Renal cortex interstitium (tissue), 11 donors: ENCODE measurements at regions not wholly inside any gene's neighbourhood (a gene's known extent, or its start where the extent isn't known, plus 50 kb on each side); places are given as distances from the start of the nearest gene placed in this dataset.
A peak's percentile ranks its signal among the peaks of the same experiment; 100 is the strongest.

Experiments used
- DNase-seq, 11 donors: peaks; one replicate each; pipeline ENCODE4 v3.0.0-alpha.2; 2013; ENCODE audit warnings: low read depth in 9 of 11, low spot score in 4 of 11; ENCODE audit errors: extremely low read depth in 1 of 11

DNA sequence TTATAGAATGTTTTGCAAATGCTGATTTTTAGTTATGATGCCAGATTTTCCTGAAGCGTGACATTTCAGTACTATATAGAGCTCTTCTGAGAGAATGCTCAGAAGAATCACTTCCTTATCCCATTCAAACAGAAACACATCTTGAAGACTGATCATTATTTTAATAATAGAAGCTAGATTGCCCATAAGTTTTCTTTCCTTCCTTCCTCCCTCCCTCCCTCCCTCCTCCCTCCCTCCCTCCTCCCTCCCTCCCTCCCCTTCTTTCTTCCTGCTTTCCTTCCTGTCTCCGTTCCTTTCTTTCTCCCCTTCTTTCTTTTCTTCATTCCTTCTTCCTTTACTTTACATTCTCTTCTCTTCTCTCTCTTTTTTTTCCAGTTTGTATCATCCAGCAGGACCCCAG lies 767.4 kb downstream of the IRX1 start:
- no peak for DNase-seq

- no peak for DNase-seq
Measured at GRCh38 chr5:4366628-4367027, 771.0 kb downstream of the IRX1 start.

DNA sequence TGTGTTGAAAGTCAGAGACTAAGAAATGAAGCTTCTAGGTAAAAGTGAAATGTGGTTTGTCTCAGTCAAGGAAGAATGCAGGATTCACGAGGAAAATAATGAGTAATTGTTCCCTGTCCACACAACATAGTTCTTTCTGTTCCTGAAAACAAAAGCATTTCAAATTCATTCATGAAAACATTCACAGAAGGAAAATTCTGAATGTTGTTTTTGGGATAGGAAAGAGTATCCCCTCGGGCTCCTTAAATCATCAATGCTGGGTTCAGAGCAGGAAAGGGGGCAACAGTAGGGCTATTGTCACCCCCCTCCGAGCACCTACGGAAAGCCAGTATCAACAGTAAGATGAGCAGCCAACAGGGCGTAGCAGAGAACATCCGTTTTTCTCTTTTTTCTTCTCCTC lies 769.9 kb upstream of the ADAMTS16 start:
- DNase-seq = no peak

DNA sequence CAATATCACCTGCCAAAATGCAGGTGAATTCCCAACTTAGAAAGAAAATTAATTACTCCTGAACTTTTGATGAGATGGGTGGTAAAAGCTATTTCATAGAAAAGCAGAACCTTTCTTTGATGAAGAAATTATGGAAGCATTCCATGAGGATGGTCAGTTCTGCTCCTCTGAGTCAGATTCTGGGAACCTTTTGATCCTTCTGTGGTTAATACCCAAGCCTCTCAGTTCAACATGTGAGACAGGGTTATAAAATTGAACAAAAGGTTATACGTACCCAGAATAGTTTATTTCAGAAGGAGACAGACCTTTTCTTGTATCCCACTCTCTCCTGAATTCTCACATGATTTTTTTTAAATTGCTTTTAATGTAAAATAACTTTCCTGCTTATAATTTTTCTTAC lies 767.6 kb upstream of the ADAMTS16 start:
- no peak for DNase-seq

GRCh38 chr5:4373051-4373820 lies 766.9 kb upstream of the ADAMTS16 start:
- no peak for DNase-seq

DNA sequence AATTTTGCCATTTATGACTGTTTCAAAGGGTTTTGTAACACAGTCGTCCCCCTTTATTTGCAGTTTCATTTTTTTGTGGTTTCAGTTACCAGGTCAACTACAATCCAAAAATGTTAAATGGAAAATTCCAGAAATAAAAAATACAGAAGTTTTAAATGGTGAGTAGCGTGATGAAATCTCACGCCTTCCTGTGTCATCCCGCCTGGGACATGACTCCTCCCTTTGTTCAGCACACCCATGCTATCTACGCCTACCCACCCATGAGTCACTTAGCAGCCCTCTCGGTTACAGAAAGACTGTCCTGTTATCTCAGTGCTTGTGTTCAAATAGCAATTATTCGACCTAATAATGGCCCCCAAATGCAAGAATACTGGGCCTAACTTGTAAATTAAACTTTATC lies 765.3 kb upstream of the ADAMTS16 start:
- DNase-seq = no peak

- no peak for DNase-seq
Measured at GRCh38 chr5:4375640-4376039, 764.5 kb upstream of the ADAMTS16 start.

- peak in 8 of 11 donors; percentile 6 to 46 (median 18) for DNase-seq
Measured at GRCh38 chr5:4383102-4383501, 757.0 kb upstream of the ADAMTS16 start.

DNA sequence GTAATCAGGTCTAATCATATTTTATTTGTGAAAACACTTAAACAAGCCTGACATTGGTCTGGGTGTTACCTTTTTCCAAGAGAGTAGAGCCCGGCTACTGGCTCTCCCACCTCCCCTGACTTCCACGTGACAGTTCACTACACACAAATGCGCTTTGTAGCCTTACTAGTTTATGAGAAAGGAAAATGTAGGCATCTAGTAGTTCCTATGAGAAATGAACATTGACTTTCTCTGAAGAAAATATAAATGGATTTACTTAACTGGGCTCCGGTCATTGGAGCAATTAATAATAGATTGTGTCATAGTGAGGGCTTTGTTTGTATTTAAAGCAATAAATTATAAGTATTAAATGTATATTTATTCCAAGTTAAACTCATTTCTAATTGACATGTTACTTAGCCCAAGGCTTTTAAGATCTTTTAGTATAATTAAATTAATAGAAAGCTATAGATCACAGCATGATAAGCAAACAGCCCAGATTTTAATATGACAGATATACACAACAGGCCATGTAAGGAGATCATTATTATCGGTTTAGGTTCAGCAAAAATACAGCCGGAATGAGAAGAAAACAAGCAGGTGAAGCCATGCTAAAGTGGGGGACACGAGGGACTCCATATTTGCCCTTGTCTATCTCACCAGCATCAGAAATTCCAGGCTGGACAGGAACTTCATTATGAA lies 756.5 kb upstream of the ADAMTS16 start:
- DNase-seq = no peak

DNA sequence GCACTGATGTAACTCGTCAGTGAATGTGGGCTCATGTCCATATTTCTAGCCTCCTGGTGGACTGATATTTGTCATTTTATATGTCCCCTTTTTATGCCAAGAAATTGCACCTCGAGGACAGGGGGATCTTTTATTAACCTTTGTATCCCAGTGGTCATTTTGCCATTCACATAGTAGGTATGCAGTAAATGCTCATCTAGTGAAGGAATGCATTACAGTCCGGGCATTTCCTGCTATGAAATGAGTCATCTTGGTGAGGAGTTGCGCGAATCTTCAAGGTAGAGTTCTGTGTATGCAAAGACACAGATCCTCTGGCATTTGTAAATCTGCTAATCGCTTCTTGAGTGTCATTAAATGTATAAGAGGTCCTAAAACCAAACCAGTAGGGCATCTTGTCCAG lies 755.5 kb upstream of the ADAMTS16 start:
- no peak for DNase-seq

- no peak for DNase-seq
Measured at GRCh38 chr5:4386152-4386551, 754.0 kb upstream of the ADAMTS16 start.

DNA sequence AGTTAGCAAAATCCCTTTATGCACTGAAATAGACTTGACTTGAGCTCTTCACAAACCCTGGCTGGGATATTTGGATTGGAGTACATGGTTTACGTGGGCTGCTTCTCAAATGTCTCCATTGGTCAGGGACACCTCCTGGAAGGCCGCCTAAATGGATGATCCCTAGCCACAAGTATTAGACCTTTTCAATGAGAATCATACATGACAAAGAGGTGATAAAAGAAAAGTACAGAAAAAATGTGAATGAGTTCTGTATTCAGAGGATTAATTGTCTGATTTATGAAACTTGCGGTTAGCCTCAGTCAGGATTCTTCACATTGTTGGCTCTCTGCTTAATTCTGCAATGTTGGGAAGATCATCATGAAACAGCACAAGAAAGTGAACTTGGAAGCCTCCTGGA lies 752.8 kb upstream of the ADAMTS16 start:
- DNase-seq = no peak

DNA sequence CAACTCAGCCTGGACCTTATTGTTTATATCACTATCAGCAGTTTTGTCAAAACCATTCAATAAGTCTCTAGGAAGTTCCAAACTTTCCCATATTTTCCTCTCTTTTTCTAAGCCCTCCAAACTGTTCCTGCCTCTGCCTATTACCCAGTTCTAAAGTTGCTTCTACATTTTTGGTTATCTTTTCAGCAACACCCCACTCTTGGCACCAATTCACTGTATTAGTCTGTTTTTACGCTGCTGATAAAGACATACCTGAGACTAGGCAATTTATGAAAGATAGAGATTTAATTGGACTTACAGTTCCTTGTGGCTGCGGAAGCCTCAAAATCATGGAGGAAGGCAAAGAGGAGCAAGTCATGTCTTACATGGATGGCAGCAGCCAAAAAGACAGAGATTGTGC lies 744.4 kb upstream of the ADAMTS16 start:
- no peak for DNase-seq

- no peak for DNase-seq
Measured at GRCh38 chr5:4405614-4406219, 734.4 kb upstream of the ADAMTS16 start.

DNA sequence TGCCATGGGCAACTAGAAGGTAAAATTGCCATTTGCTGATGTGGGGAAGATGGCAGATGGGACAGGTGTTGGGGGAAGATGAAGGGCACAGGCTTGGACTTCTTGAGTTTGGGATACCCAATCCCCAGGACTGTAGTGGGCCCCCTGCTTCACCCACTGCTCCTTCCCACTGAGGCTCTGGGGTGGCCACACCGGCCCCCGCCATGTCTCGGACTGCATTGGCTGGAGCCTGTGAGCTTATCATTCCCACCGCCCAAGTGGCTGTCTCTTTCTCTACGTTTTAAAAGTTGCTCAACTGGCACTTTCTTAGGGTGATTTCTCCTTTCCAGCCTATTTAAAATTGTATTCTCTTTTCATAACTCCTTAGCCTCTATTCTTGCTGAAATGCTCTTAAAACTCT lies 730.0 kb upstream of the ADAMTS16 start:
- DNase-seq = no peak

DNA sequence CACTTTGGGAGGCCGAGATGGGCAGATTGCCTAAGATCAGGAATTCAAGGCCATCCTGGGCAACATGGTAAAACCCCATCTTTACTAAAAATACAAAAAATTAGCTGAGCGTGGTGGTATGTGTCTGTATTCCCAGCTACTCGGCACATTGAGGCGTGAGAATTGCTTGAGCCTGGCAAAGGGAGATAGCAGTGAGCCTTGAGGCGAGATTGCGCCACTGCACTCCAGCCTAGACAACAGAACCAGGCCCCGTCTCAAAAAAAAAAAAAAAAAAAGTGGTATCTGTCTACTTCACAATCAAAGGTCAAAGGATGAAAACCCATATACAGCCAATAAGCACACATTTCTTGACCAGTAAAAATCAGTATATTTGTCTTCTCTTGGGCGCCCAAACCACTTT lies 728.5 kb upstream of the ADAMTS16 start:
- no peak for DNase-seq

GRCh38 chr5:4413996-4414395 lies 726.1 kb upstream of the ADAMTS16 start:
- DNase-seq = no peak

- DNase-seq = no peak
Measured at GRCh38 chr5:4418084-4418483, 722.0 kb upstream of the ADAMTS16 start.

DNA sequence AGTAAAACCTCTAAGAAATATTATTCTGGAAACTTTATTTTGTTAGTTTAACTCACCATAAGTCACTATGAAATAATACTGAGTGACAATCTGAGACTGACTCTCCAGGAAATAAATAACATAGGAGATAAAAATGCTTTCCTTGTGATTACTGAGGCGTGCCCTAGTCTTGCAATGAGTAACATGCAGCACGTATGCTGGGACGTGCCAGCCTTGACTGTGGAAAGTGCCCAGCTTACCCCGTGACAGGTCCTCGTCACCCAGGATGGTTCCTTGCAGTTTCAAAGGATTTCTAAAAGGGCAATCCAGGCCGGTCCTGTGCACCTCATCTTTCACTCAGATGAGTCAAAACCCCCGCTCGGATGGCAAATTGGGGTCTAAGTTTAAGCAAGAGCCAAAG lies 720.8 kb upstream of the ADAMTS16 start:
- peak in 4 of 11 donors; percentile 5 to 34 (median 17) for DNase-seq

- DNase-seq = no peak
Measured at GRCh38 chr5:4420177-4420576, 720.0 kb upstream of the ADAMTS16 start.
